NCI-H2029 (cell line): ENCODE measurements at regions not wholly inside any gene's neighbourhood (a gene's known extent, or its start where the extent isn't known, plus 50 kb on each side); places are given as distances from the start of the nearest gene placed in this dataset.

ENCODE experiments used
- DNase-seq: peaks from one replicate; lab custom pipeline; 2025; lab: John Stamatoyannopoulos, UW

DNA sequence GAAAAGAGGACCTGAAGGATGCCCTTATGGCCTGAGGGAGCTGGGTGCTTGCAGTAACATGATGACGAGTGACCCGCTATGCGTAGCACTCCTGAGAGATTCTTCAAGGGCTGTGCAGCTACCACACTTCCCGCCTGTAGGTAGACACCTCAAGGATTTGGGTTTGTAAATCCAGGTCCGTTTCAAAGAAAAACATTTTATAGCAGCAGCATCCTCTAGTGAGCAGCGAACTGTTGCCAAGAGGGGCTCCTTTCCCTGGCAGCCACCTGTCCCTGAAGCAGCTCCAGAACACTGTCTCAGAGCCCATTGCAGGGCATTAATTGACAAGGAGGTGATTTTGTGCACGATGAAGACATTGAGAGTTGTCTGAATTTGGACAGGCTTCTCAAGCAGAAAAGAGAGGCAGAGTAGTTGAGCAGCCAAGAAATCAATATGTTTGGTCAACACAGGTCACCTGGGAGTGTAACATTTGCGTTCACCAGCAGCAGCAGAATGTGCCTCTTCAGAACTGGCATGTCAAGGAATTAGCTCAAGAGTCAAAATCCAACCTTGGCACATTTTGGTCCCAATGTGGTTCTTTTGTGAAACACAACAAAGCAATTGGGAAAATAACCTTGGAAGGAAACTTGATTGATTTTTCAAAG is 209.8 kb upstream of the MTNR1B start:
- peak; percentile 17 for DNase-seq

- no peak for DNase-seq
Measured at GRCh38 chr11:92762121-92762540, 207.3 kb upstream of the MTNR1B start.

DNA sequence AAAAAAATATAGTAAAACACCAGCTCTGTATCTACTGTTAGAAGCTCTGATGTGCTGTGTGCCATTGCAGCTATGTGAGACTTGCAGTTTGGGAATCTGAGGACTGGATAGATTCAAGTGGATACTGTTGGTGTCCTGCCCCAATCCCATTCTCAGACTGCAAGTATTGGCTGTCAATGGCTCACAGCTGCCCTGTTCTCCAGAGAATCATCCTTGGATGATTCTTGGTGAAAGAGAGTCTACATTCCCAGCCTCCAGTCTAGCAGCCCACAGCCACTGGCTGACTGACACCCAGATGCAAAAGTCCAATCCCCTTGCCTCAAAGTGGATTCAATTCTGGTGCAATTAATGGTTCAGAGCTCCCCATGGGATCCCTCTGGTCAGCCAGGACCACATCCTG is 206.1 kb upstream of the MTNR1B start:
- DNase-seq = no peak

DNA sequence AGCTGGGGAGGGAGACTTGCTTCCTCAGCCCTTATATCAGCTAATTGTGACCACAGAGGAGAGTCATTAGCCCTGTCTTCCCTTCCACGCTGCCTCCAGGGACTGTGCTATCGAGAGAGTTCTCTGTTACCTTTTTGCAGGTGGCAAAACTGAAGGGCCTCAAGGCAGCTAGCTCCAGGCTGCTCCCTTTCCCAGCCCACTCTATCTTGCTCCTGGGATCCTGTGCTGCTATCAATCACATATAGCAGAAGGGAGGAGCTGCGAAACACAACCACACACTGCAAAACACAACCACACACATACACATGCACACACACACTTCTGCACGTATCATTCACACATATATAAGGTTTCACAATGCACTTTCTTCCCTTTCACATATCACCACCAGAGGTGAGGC is 205.3 kb upstream of the MTNR1B start:
- no peak for DNase-seq

GRCh38 chr11:92765082-92765840 is 204.2 kb upstream of the MTNR1B start:
- no peak for DNase-seq

GRCh38 chr11:92765965-92766371 is 203.5 kb upstream of the MTNR1B start:
- no peak for DNase-seq

GRCh38 chr11:92766698-92767097 is 202.8 kb upstream of the MTNR1B start:
- no peak for DNase-seq

DNA sequence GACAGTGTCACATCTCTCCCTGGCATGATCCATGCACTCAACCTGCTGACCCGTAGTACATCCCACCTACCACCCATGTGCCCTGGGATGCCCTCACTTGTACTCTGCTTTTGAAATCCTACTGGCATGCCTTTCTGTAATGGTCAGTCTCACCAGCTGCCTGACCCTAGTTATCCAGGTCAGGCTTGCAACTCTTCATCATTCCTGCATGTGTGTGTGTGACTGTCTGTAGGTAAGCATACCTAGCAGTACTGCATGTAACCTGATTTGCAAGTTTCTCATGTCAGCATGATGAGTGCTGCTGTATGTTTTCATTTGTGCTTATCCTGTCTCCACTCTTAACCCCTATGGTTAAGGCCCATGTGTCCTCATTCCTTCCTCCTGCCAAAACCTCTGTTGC is 202.0 kb upstream of the MTNR1B start:
- DNase-seq = no peak

DNA sequence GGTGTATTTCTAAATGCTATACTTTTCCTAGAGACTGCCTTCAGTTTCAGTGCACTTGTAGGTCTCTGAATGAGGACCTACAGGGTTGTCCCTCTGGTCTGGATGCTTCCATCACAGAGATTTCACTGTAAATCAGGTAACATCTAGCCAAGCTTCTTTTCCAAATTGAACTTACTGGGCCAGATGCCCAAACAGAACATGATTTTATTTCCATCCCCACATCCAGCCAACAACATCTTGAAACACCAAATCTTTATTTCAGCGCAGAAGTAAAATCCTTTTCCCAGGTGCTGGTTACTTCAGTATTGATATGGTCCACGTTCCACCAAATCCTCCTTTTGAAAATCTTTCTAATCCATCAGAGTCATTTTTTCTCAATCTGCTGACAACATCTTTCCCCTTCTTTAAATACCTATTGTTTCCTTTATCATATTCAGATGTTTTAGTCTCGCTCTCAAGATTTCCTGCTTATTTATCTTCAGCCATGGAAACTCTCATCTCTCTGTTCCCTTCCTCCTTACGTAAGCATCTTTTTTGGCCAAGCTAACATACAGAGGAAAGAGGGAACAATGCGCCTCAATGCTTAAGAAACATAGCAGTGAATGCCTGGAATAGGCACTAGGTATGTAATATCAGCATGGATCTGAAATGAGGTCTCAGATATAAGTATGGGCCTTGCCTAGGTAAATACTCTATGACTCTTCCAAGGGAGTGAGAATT is 201.2 kb upstream of the MTNR1B start:
- DNase-seq = no peak

DNA sequence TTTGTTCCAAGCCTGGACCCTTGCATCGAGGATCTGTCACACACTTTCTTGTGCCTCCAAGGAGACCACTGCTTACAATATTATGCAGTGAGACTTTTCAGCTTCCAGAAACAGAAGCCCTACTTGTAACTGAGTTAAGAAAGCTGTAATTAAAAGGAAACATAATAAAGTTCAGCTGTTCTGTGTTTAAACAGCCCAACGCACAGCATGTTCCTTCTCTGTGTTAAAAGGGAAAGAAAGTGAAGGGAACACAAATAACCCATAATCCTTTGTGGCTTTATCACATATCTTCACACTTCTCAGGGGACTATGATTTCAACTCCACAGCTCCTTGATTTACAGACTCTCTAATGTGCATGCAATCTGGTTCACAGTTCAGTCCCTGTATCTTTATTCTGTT is 200.3 kb upstream of the MTNR1B start:
- no peak for DNase-seq

GRCh38 chr11:92770419-92770818 is 199.0 kb upstream of the MTNR1B start:
- DNase-seq = no peak

GRCh38 chr11:92770981-92771380 is 198.5 kb upstream of the MTNR1B start:
- no peak for DNase-seq

DNA sequence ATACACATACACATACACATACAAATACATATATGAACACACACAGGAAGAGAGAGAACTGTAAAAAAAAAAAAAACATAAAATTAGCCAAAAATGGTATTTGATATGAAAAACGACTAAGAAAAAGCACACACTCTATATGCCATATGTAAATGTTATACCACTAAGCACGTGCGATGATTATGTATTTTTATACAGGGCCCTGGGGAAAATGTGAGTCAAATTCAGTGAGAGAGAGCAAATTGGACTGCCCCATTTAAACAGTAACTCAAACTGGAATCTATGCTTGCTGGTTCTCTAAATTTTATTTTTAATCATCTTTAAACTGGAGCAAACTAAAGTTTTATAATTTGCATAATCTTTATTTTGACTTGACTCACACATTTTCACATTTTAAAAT is 197.8 kb upstream of the MTNR1B start:
- DNase-seq = no peak

- DNase-seq = no peak
Measured at GRCh38 chr11:92775003-92775676, 194.3 kb upstream of the MTNR1B start.

- no peak for DNase-seq
Measured at GRCh38 chr11:92776676-92777075, 192.8 kb upstream of the MTNR1B start.

GRCh38 chr11:92779746-92780145 is 189.7 kb upstream of the MTNR1B start:
- DNase-seq = no peak

DNA sequence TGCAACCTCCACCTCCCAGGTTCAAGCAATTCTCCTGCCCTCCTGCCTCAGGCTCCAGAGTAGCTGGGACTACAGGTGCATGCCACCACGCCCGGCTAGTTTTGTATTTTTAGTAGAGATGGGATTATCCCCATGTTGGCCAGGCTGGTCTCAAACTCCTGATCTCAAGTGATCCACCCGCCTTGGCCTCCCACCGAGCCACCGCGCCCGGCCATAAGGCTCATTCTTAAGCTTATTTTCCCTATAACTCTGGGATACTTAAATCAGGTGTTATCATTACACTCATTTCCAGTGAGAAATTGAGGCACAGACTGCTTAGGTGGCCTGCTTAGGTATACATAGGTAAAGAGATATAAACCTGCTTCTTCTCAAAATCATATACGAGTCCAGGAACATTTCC is 188.3 kb upstream of the MTNR1B start:
- DNase-seq = no peak

- DNase-seq = no peak
Measured at GRCh38 chr11:92782806-92783205, 186.6 kb upstream of the MTNR1B start.

DNA sequence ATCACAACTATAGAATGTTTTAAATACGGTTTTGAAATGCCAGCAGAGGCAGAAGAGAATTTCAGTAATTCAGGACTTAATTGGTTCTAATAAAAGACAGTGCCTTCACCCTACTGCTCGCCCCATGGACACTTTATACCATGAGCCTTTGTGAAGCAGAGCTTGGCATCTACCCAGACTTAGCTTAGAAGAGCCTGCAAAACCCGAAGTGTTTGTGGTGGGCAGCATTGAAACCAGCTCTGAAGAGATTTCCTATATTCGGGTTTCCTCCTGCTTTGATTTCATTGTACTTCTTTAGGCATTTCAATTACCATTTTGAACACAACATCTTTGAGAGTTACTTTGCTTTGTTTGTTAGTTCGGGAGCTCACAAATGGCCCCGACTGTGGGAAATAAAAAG is 185.1 kb upstream of the MTNR1B start:
- no peak for DNase-seq

- DNase-seq = no peak
Measured at GRCh38 chr11:92787638-92788037, 181.8 kb upstream of the MTNR1B start.

GRCh38 chr11:92789761-92790160 is 179.7 kb upstream of the MTNR1B start:
- no peak for DNase-seq

- DNase-seq = no peak
Measured at GRCh38 chr11:92790366-92790765, 179.1 kb upstream of the MTNR1B start.
